Transverse colon (tissue), 4 donors: ENCODE measurements at regions not wholly inside any gene's neighbourhood (a gene's known extent, or its start where the extent isn't known, plus 50 kb on each side); places are given as distances from the start of the nearest gene placed in this dataset.
"Not testable (repeated sequence)": the region's sequence is repeated elsewhere in the genome, so short reads cannot be mapped to it uniquely, and the experiment has no call there.

Experiments
- DNase-seq: peaks from one replicate; pipeline ENCODE4 v3.0.0-alpha.2; 2019
- H3K27ac ChIP-seq, 4 donors: fragments of 200-600 bp; sonication (generic); 2 replicates each; pipeline ENCODE4 v1.5.1; 2016 to 2018; ENCODE audit warnings: inconsistent platforms in 4 of 4
- H3K27me3 ChIP-seq: fragments of 200-600 bp; sonication (generic); 2 replicates; pipeline ENCODE4 v1.5.1; 2017; ENCODE audit warnings: inconsistent platforms
- H3K36me3 ChIP-seq, 4 donors: fragments of 200-600 bp; sonication (generic); 2 replicates each; pipeline ENCODE4 v1.5.1; 2017 to 2019; ENCODE audit warnings: inconsistent platforms in 4 of 4
- H3K4me1 ChIP-seq, 4 donors: fragments of 200-600 bp; sonication (generic); 2 replicates each; pipeline ENCODE4 v1.5.1; 2017 to 2020; ENCODE audit warnings: inconsistent platforms in 4 of 4
- H3K4me3 ChIP-seq, 4 donors: fragments of 200-600 bp; sonication (generic); 1 replicate in 1 of 4; 2 replicates in 3 of 4; pipeline versions ENCODE4 v1.5.1 to v1.6.1; 2017 to 2019; ENCODE audit warnings: inconsistent platforms in 4 of 4
- H3K9me3 ChIP-seq, 2 donors: fragments of 200-600 bp; sonication (generic); 2 replicates each; pipeline ENCODE4 v1.5.1; 2017 to 2019; ENCODE audit warnings: inconsistent platforms in 2 of 2
- EP300 ChIP-seq: sonication (generic); formaldehyde crosslinking; IDR thresholded peaks from one replicate; pipeline ENCODE4 v1.6.1; 2017; ENCODE audit warnings: antibody characterized with exemption, low read depth
- POLR2A ChIP-seq: fragments of 450-650 bp; IDR thresholded peaks from one replicate; pipeline ENCODE4 v1.6.1; 2016; ENCODE audit warnings: antibody characterized with exemption, mild to moderate bottlenecking, moderate library complexity
- POLR2AphosphoS5 ChIP-seq, 3 donors: sonication (generic); formaldehyde crosslinking; IDR thresholded peaks; one replicate each; pipeline ENCODE4 v1.6.1; 2016; ENCODE audit warnings: antibody characterized with exemption in 3 of 3
- WGBS, 2 donors: methylation state at CpG; one replicate each; pipeline ENCODE4 v1.1.5; 2018; ENCODE audit warnings: low coverage in 1 of 2; 5-methylcytosine and 5-hydroxymethylcytosine counted together
- in situ Hi-C, 4 donors: fragments of 200-750 bp; cut with MboI; loops; one replicate each; pipeline versions ENCODE4 v1.15.0 to v1.15.1; 2017; ENCODE audit warnings: low sequenced_read_pairs in 3 of 4, low pct_ligation_motif_present in 1 of 4, low pct_unique_long_range_greater_than_20kb in 1 of 4
- intact Hi-C: fragments of 100-400 bp; cut with DNase I; formaldehyde crosslinking; loops from one replicate; pipeline ENCODE4 v1.15.1; 2023; ENCODE audit warnings: low total_unique reads
- TF ChIP-seq, protein P1 (sequence below), 5 experiments: fragments of 200-600 bp in 3 of 5; fragments of 450-650 bp in 2 of 5; sonication (generic) in 3 of 5; IDR thresholded peaks; 1 replicate in 2 of 5; 2 replicates in 3 of 5; pipeline ENCODE4 v1.5.1; 2016 to 2017; ENCODE audit warnings: antibody characterized with exemption in 5 of 5, inconsistent platforms in 3 of 5, mild to moderate bottlenecking in 2 of 5, moderate library complexity in 1 of 5

DNA sequence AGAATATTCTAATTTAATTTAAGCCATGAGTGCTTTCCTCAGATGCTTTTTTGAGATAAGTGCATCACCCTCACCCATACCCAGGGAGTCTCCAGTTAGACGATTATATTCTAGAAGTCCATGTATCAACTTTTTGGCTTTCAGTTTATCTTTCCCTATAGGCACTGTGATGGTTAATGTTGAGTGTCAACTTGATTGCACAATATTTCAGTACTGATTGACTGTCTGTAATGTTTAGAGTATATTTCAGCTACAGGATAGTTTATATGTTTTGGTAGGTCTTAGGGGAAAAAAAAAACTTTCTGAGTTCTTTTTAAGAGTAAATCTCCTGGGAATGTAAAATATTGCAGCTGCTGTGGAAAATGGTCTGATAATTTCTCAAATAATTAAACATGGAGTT is 535.4 kb downstream of the ADRA2A start:
- intact Hi-C loops = no loop called here
- H3K27ac ChIP-seq = no peak overlapping the region
- no peak overlapping the region for H3K4me3 ChIP-seq
- TF ChIP-seq, protein P1, sequence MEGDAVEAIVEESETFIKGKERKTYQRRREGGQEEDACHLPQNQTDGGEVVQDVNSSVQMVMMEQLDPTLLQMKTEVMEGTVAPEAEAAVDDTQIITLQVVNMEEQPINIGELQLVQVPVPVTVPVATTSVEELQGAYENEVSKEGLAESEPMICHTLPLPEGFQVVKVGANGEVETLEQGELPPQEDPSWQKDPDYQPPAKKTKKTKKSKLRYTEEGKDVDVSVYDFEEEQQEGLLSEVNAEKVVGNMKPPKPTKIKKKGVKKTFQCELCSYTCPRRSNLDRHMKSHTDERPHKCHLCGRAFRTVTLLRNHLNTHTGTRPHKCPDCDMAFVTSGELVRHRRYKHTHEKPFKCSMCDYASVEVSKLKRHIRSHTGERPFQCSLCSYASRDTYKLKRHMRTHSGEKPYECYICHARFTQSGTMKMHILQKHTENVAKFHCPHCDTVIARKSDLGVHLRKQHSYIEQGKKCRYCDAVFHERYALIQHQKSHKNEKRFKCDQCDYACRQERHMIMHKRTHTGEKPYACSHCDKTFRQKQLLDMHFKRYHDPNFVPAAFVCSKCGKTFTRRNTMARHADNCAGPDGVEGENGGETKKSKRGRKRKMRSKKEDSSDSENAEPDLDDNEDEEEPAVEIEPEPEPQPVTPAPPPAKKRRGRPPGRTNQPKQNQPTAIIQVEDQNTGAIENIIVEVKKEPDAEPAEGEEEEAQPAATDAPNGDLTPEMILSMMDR (IDR thresholded peaks at IDR 0.05) = no peak
- TF ChIP-seq POLR2A (no peak), EP300 (no peak), POLR2AphosphoS5 (IDR thresholded peaks at IDR 0.05) (no peak)
- H3K9me3 ChIP-seq = no peaks in the 10 kb centered on the region
- no peaks in the 10 kb centered on the region for H3K36me3 ChIP-seq
- in situ Hi-C loops = no loop called here
- H3K27me3 ChIP-seq = no peaks in the 10 kb centered on the region
- DNase-seq = no peak
- 70 to 80% methylated on average over 1 of the region's 1 CpG for WGBS, 2 donors
- no peaks in the 10 kb centered on the region for H3K4me1 ChIP-seq

DNA sequence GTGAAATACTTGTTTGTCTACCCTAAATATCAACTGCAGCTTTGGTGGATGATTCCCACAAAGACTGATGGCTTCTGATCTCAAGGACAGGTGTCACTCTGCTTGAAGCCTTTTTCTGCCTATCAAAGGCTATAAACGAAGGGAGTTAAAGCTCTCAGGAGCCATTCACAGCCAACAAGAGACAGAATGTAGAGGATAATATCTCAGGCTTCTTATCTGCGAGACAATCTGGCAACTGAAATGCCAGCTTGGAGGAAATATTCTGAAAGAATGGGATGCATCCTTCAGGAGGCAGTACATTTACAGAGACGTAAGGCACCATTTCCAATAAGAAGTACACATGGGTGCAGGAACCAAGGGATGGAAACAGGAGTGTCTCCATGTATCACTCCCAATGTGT is 549.4 kb downstream of the GPAM start:
- intact Hi-C loops = no loop called here

DNA sequence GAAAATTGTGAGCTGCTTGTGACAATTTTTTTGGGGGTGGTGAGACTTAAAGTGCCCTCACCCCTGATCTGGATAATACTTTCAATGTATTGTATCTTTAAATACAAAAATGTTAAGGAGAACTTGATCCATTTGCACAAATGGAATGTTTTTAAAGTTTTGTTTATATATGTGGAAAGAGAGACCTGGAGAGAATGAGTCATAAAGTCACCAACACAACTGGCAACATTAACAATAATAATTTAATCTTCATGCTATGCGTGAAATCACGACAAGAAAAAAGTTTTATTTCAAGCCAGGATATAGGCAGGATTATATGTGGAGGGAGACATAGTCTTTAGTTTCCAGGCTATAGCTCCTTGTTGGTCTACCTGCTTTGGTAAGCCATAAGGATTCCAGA is 537.5 kb downstream of the GPAM start:
- no peak for DNase-seq
- WGBS, 2 donors = 72 to 79% methylated on average over 2 of the region's 2 CpGs
- TF ChIP-seq POLR2AphosphoS5 (IDR thresholded peaks at IDR 0.05) = no peak
- TF ChIP-seq POLR2A = no peak
- no peak for TF ChIP-seq EP300
- TF ChIP-seq, protein P1 (IDR thresholded peaks at IDR 0.05) = no peak
- H3K27me3 ChIP-seq = no peaks in the 10 kb centered on the region
- no peaks in the 10 kb centered on the region for H3K36me3 ChIP-seq
- no peaks in the 10 kb centered on the region for H3K4me1 ChIP-seq
- H3K27ac ChIP-seq = no peak overlapping the region
- peaks cover 2 to 6% of the 10 kb centered on the region in 2 donors for H3K9me3 ChIP-seq
- in situ Hi-C loops = no loop called here
- intact Hi-C loops = no loop called here
- no peak overlapping the region for H3K4me3 ChIP-seq

More for the DNA sequence above, 549.4 kb downstream of the GPAM start:
- WGBS, 2 donors = 73% methylated on average over 3 of the region's 3 CpGs; no CpG with 5 or more reads in 1 of the 2 donors
- no peak for TF ChIP-seq POLR2A
- no peak for TF ChIP-seq EP300
- no peak for TF ChIP-seq POLR2AphosphoS5 (IDR thresholded peaks at IDR 0.05)
- TF ChIP-seq, protein P1 (IDR thresholded peaks at IDR 0.05) = no peak
- Histone ChIP-seq H3K4me3 (no peak overlapping the region), H3K27me3 (no peaks in the 10 kb centered on the region), H3K9me3 (no peaks in the 10 kb centered on the region), H3K27ac (no peak overlapping the region), H3K4me1 (no peaks in the 10 kb centered on the region), H3K36me3 (no peaks in the 10 kb centered on the region)
- in situ Hi-C loops = no loop called here
- no peak for DNase-seq

DNA sequence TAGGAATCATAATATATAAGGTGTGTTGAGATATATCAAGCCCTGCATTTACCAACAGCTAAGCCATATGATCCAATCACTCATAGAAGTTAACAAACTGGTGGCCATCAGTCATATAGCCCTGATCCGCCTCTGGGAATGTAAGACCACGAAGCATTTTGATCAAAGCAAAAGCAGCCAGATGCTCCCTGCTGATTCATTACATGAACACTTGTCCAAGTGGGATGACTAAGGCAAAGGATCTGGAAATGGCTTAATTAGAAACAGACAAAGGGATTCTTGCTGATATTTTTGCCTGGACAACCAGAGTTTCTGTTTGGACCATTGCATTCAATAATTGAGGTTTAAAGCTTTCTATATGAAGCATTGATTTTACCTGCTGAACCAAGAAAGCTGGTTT is 535.5 kb downstream of the GPAM start:
- no peak for DNase-seq
- Histone ChIP-seq H3K4me3 (no peak overlapping the region), H3K27ac (no peak overlapping the region), H3K9me3 (peaks cover 2 to 6% of the 10 kb centered on the region in 2 donors), H3K36me3 (no peaks in the 10 kb centered on the region), H3K4me1 (no peaks in the 10 kb centered on the region), H3K27me3 (no peaks in the 10 kb centered on the region)
- WGBS, 2 donors = 58 to 81% methylated on average over 2 of the region's 2 CpGs
- in situ Hi-C loops (no loop called here), intact Hi-C loops (no loop called here)
- TF ChIP-seq EP300 (no peak), POLR2A (no peak), POLR2AphosphoS5 (IDR thresholded peaks at IDR 0.05) (no peak)
- TF ChIP-seq, protein P1 (IDR thresholded peaks at IDR 0.05) = no peak

DNA sequence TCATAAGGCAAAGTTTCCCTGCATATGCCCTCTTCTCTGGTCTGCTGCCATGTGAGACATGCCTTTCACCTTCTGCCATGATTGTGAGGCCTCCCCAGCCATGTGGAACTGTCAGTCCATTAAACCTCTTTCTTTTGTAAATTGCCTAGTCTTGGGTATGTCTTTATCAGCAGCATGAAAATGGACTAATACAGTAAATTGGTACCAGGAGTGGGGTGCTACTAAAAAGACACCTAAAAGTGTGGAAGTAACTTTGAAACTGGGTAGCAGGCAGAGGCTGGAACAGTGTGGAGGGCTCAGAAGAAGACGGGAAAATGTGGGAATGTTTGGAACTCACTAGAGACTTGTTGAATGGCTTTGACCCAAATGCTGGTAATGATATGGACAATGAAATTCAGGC is 534.5 kb downstream of the GPAM start:
- H3K36me3 ChIP-seq, H3K27me3 ChIP-seq, H3K9me3 ChIP-seq, DNase-seq, H3K4me1 ChIP-seq, H3K4me3 ChIP-seq, H3K27ac ChIP-seq, in situ Hi-C loops, intact Hi-C loops: not testable (repeated sequence)
- 81 to 100% methylated on average over 1 of the region's 1 CpG for WGBS, 2 donors
